T-helper 2 cell treated with Interferon-gamma antibody and Interleukin-4, amounts not matched to agents 5 μg/mL and 100 μg/mL, for 36 hours (primary cell): ENCODE measurements at regions not wholly inside any gene's neighbourhood (a gene's known extent, or its start where the extent isn't known, plus 50 kb on each side); places are given as distances from the start of the nearest gene placed in this dataset.

ENCODE experiments used
- DNase-seq: peaks from one replicate; pipeline ENCODE4 v3.0.0; 2021; ENCODE audit warnings: low spot score
- H3K27ac Mint-ChIP-seq: one replicate; pipeline ENCODE4 v1.8.0; 2021; ENCODE audit warnings: mild to moderate bottlenecking, mixed read lengths
- H3K27me3 Mint-ChIP-seq: one replicate; pipeline ENCODE4 v1.8.0; 2021; ENCODE audit warnings: low read depth, mixed read lengths
- H3K36me3 Mint-ChIP-seq: one replicate; pipeline ENCODE4 v1.8.0; 2021; ENCODE audit warnings: low read depth, mixed read lengths
- H3K4me1 Mint-ChIP-seq: one replicate; pipeline ENCODE4 v1.8.0; 2021; ENCODE audit warnings: low read depth, mixed read lengths
- H3K4me3 Mint-ChIP-seq: one replicate; pipeline ENCODE4 v1.8.0; 2022; ENCODE audit warnings: mild to moderate bottlenecking, moderate library complexity, mixed read lengths
- H3K9me3 Mint-ChIP-seq: one replicate; pipeline ENCODE4 v1.8.0; 2021; ENCODE audit warnings: mixed read lengths

DNA sequence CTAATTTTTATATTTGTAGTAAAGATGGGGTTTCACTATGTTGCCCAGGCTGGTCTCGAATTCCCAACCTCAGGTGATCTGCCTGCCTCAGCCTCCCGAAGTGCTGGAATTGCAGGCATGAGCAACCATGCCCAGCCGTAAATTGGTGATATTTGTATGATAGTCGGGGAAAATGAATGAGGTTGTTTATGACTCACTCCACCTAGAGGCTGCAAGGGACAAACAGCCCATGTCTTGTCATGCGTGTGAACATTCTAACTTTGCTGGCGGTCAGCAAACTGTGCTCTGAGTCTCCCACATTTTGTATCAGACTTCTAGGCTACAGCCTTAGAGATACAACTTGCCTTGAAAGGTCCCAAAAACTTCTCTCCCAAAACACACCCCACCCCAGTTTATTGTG, 133.5 kb upstream of the DTNA start:
- Mint-ChIP-seq H3K4me1 (no peaks in the 10 kb centered on the region), H3K4me3 (no peak overlapping the region), H3K27ac (no peak overlapping the region), H3K27me3 (no peaks in the 10 kb centered on the region), H3K9me3 (peaks cover 8% of the 10 kb centered on the region), H3K36me3 (no peaks in the 10 kb centered on the region)
- DNase-seq: no peak

DNA sequence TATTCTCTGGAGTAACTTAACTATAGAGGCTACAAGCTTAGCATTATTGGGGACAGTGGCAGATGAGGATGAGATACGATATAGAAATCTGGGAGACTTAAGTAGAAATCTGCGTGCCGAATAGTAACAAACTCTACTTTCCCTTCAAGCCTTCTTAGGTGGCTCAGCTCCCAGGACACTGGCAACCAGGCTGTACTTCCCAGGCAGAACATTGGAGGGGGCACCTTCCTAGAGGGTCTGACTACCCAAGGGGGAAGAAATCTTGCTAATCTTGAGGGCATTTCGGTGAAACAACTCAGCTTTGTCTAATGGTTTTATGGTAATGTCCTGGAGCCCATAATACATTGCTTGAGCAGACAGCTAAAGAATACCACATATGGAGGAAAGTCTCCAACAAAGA, 126.2 kb upstream of the DTNA start:
- Mint-ChIP-seq H3K4me3 (no peak overlapping the region), H3K9me3 (peaks cover 8% of the 10 kb centered on the region), H3K27me3 (no peaks in the 10 kb centered on the region), H3K4me1 (no peaks in the 10 kb centered on the region), H3K27ac (no peak overlapping the region), H3K36me3 (no peaks in the 10 kb centered on the region)
- DNase-seq: no peak

DNA sequence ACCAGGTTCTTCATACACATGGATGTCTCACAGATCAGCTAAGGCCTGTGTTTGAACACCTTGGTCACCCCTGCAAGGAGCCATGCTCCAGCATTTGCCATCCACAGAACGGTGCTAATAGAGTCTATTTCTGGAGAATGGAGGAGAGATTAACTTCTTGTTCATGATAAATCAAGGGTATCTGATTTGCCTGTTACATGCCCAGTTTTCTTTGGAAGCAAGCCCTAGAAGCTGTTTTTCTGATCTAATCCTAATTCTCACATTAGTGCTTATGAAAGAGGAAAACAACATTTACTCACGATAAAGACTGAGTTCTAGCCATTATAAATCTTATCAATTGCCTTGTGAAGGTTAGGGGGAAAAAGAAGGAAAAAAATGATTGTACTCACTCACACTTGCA, 119.6 kb upstream of the DTNA start:
- Mint-ChIP-seq H3K4me3 (no peak overlapping the region), H3K9me3 (no peaks in the 10 kb centered on the region), H3K36me3 (no peaks in the 10 kb centered on the region), H3K4me1 (no peaks in the 10 kb centered on the region), H3K27ac (no peak overlapping the region), H3K27me3 (no peaks in the 10 kb centered on the region)
- no peak for DNase-seq

DNA sequence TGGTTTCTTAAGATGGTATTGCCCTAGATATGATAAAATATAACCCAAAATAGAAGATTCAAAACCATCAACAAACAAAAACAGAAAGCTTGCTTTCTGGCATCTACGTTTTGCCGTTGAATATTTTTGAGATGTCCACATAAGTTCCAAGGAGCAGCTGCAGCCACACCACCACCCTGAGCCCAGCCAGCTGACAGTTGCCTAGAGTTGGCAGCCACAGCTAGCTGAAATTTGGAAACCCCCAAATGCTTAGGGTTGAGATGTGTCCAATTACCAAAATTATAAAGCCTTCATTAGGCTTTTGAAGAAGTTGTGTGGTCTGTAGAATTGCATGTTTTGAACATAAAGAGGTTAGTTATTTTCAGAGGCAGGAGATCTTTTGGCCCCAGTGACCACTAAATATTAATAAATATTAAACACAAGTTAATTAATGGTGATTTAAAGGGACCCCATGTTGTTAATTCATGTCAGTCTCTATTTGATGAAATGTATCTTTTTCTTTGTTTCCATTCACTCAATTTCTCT, 118.1 kb upstream of the DTNA start:
- DNase-seq: no peak
- H3K27ac Mint-ChIP-seq: no peak overlapping the region
- H3K4me1 Mint-ChIP-seq: no peaks in the 10 kb centered on the region
- H3K27me3 Mint-ChIP-seq: no peaks in the 10 kb centered on the region
- H3K9me3 Mint-ChIP-seq: no peaks in the 10 kb centered on the region
- H3K4me3 Mint-ChIP-seq: no peak overlapping the region
- no peaks in the 10 kb centered on the region for H3K36me3 Mint-ChIP-seq

DNA sequence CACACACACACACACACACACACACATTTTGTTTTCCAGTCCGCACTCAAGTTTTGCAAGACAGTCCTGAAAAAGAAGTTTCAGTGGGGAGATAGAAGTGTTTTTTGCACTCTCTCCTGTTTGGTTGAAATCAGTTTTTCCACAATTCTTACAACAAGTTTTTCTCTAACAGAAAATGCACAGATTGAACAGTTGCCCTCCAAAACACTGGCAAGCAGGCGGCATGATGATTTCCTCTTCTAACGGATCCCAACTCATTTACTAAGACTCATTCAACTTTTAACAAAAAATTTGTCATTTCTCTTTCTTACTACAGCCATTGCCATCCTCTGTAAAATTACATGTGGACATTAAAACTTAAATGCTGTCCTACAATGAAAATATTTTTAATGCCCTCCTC, 117.6 kb upstream of the DTNA start:
- Mint-ChIP-seq H3K36me3 (no peaks in the 10 kb centered on the region), H3K27me3 (no peaks in the 10 kb centered on the region), H3K9me3 (no peaks in the 10 kb centered on the region), H3K27ac (no peak overlapping the region), H3K4me1 (no peaks in the 10 kb centered on the region), H3K4me3 (no peak overlapping the region)
- no peak for DNase-seq

DNA sequence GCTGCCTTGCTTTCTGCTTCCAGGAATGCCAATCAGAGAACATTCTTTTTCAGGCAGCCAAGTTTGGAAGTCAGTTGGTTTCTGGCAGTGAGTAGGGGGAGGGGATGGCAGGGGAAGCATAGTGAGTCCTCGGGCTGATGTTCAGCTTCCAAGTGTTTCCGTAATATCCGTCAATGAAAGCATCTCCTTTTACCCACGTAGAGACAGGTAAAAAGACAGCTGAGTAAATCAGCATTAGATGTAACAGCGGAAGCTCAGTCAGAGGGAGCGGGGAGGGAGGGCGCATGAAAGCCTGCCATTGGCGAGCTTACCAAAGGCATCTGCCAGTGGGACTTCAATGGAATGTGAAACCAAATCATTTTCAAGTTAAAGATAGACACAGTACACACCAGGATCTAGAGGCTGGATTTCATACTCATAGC, 117.1 kb upstream of the DTNA start:
- DNase-seq: no peak

DNA sequence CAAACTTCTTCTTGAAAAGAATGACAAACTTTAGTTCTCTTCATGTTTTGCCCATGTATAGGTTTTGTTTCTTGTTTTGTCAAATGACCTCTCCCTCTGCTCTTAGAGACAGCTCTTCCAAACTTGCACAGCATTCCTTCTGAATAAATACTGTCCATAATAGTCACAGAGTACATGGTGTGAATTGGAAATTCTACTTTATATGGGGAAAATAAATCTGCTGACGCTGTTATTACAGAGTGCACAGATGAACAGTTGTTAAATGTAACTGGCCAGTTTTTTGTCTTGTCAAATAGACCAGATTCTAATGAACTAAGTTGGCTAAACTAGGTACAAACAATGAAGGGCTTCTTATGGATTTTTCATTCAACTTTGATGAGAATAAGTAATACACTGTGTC, 115.8 kb upstream of the DTNA start:
- DNase-seq: no peak
- H3K4me3 Mint-ChIP-seq: no peak overlapping the region
- H3K4me1 Mint-ChIP-seq: no peaks in the 10 kb centered on the region

More for the DNA sequence above, 117.1 kb upstream of the DTNA start:
- Mint-ChIP-seq H3K27me3 (no peaks in the 10 kb centered on the region), H3K4me1 (no peaks in the 10 kb centered on the region), H3K36me3 (no peaks in the 10 kb centered on the region), H3K27ac (no peak overlapping the region), H3K4me3 (no peak overlapping the region), H3K9me3 (no peaks in the 10 kb centered on the region)

DNA sequence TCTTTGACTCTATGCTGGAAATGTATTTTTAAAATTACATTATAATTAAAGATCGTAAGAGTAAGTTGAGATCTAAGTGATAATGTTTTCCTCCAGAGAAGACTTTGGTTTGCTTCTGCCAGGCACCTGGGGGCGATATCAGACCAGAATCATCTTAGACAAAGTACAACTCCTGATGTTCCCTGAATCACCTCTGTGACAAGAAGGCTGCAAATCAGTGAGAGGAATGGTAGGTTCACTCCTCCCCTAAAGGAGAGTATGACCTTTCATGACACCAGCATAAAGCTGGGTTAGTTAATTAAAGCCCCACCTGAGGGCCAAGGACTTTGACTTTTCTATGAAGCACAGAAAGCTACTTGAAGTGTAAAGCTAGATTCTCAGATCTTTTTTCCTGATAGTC, 114.4 kb upstream of the DTNA start:
- Mint-ChIP-seq H3K9me3 (no peaks in the 10 kb centered on the region), H3K36me3 (no peaks in the 10 kb centered on the region), H3K4me1 (no peaks in the 10 kb centered on the region), H3K4me3 (no peak overlapping the region), H3K27me3 (no peaks in the 10 kb centered on the region), H3K27ac (no peak overlapping the region)
- no peak for DNase-seq

More for the DNA sequence above, 115.8 kb upstream of the DTNA start:
- Mint-ChIP-seq H3K9me3 (no peaks in the 10 kb centered on the region), H3K27ac (no peak overlapping the region), H3K27me3 (no peaks in the 10 kb centered on the region), H3K36me3 (no peaks in the 10 kb centered on the region)

DNA sequence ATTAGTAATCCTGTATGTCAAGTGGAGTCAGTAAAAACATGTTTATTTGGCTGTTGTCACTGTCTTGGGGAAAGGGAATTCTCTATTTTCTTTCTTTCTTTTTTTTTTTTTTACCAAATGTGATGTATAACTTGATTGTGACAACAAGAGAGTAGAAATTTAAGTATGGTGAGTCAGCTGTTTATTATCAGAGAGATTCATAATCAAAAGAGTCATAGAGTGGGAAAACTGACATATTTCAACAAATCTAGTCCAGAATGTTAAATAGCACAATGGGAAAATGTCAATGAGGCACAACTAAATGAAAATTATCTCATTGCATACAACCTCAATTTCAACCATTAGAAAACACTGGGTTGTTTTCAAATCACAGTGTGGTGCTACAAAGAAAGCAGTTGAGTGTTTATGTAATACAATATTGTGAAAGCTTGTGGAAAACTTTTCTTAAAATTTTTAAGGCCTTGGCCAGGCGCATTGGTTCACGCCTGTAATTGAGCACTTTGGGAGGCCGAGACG, 111.9 kb upstream of the DTNA start:
- DNase-seq: no peak
- Mint-ChIP-seq H3K27me3 (no peaks in the 10 kb centered on the region), H3K9me3 (no peaks in the 10 kb centered on the region), H3K36me3 (no peaks in the 10 kb centered on the region), H3K4me1 (no peaks in the 10 kb centered on the region), H3K27ac (no peak overlapping the region), H3K4me3 (no peak overlapping the region)

DNA sequence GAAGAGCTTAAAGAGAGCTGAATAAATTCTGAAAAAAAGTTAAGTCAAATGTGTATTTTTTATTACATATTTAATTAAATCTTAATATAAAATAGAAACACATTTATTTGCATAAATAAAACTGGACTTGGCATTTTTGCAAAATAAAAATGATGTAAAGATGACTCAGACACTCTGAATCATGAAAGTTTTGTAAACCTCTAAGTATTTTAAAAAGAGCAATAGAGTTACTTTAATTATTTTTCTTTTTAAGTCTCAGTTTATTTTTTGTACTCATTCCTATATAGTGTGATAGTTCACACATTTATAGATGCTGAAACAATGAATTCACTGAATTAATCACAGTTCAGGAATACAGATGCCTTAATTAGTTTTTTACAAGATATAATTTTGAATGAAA, 109.9 kb upstream of the DTNA start:
- H3K4me1 Mint-ChIP-seq: no peaks in the 10 kb centered on the region
- H3K27ac Mint-ChIP-seq: no peak overlapping the region
- no peaks in the 10 kb centered on the region for H3K9me3 Mint-ChIP-seq
- H3K4me3 Mint-ChIP-seq: no peak overlapping the region
- DNase-seq: no peak
- H3K27me3 Mint-ChIP-seq: no peaks in the 10 kb centered on the region
- no peaks in the 10 kb centered on the region for H3K36me3 Mint-ChIP-seq

DNA sequence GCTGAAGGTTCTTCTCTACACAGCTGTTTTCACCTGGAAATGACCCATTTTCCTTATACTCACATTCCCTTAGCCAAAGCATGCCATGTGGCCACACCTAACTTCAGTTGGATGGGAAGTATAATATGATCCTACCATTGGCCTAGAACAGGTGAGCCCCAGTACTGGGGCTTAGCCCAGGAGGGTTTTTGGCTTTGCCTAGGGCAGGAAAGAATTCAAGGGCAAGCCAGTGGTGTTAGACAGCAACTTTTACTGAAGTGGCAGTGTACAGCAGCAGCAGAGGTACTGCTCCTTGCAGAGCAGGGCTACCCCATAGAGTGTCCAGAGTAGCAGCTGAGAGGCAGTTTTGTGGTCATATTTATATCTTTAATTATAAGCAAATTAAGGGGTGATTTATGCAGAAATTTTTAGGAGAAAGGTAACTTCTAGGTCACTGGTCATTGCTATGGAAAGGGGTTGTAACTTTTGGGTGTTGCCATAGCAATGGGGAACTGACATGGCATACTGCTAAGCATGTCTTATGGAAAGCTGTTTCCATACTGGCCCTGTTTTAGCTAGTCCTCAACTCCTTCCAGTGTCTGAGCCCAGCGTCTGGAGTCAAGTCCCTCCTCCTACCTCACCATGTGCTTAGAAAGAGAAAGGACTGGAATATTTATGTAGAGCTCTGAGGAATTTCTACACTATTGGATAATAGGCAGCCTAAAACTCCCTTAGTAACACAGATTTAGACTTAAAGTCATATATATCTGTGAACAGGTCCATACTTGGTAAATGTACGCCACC, 109.0 kb upstream of the DTNA start:
- Mint-ChIP-seq H3K36me3 (no peaks in the 10 kb centered on the region), H3K4me1 (no peaks in the 10 kb centered on the region), H3K9me3 (no peaks in the 10 kb centered on the region), H3K27ac (no peak overlapping the region), H3K27me3 (no peaks in the 10 kb centered on the region), H3K4me3 (no peak overlapping the region)
- DNase-seq: no peak

DNA sequence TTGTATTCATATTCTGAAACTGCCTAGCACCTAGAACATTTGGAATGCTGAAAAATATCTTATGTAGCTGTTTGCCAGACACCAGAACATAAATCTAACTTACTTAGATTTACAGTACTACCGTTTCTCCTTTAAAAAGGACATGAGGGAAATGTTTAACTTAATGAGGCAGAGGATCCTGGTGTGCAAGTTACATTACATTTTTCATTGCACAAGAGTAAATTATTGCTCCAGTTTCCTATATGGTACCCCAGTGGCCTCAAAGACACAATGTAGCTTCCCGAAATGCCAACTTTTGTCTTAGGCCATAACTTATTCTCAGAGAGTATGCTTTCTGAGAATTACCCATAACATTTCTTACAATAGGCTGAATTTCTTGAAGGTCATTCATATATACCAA, 105.5 kb upstream of the DTNA start:
- Mint-ChIP-seq H3K36me3 (no peaks in the 10 kb centered on the region), H3K4me1 (no peaks in the 10 kb centered on the region), H3K27ac (no peak overlapping the region), H3K9me3 (no peaks in the 10 kb centered on the region), H3K4me3 (no peak overlapping the region), H3K27me3 (no peaks in the 10 kb centered on the region)
- no peak for DNase-seq

DNA sequence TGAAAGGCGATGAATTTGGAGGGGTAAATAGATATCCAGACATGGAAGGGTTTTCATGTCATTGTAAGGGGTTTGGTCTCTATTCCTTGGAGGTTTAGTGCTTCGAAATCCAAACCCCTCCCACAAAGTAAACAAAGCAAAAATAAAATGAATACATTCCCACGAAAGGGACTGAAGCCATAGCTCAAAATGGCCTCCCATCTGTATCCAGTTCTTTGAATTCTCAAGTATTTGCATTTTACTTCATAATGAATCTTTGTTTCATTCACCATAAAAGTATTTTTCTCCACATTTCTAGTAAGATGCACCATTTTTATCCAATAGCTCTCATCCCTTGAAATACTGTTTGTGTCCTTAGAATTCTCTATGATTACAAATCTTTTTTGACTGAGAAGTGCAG, 103.2 kb upstream of the DTNA start:
- Mint-ChIP-seq H3K27ac (no peak overlapping the region), H3K36me3 (no peaks in the 10 kb centered on the region), H3K4me1 (no peaks in the 10 kb centered on the region), H3K27me3 (no peaks in the 10 kb centered on the region), H3K9me3 (no peaks in the 10 kb centered on the region), H3K4me3 (no peak overlapping the region)
- DNase-seq: no peak

DNA sequence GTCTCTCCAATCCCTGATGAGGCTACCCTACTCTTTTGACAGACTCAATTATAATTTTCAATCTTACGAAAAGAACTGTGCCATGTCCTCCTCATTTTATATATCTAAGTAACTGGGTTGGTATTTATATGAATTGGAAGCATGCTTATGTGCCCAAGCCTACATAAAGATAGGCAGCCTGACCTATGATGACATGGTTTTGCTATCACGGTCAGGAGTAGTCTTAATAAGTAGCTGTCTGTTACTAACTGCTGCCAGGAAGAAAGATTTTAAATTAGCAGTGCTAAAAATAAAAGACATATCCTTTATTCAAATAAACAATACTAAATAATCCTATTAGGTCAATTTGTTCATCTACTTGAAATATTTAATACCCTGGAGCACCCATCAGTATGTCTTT, 102.0 kb upstream of the DTNA start:
- Mint-ChIP-seq H3K9me3 (no peaks in the 10 kb centered on the region), H3K4me3 (no peak overlapping the region), H3K27ac (no peak overlapping the region), H3K27me3 (no peaks in the 10 kb centered on the region), H3K4me1 (no peaks in the 10 kb centered on the region), H3K36me3 (no peaks in the 10 kb centered on the region)
- no peak for DNase-seq
